Right lobe of liver (tissue), 4 donors: ENCODE measurements at regions not wholly inside any gene's neighbourhood (a gene's known extent, or its start where the extent isn't known, plus 50 kb on each side); places are given as distances from the start of the nearest gene placed in this dataset.

Experiments
- POLR2A ChIP-seq: fragments of 450-650 bp; IDR thresholded peaks from one replicate; pipeline ENCODE4 v1.6.1; 2017; ENCODE audit warnings: antibody characterized with exemption, mild to moderate bottlenecking
- TF ChIP-seq, protein P1 (sequence below), 4 donors: fragments of 200-600 bp in 3 of 4; fragments of 450-650 bp in 1 of 4; IDR thresholded peaks; one replicate each; pipeline versions ENCODE4 v1.5.1 to v1.8.0; 2016 to 2022; ENCODE audit warnings: antibody characterized with exemption in 4 of 4, mild to moderate bottlenecking in 2 of 4
- donor health status: DM: no; HTN: no; CAD: no.
- donor health status: DM: no; HTN: no; CAD: no.
- donor health status: DM: no; HTN: yes; CAD: no.

DNA sequence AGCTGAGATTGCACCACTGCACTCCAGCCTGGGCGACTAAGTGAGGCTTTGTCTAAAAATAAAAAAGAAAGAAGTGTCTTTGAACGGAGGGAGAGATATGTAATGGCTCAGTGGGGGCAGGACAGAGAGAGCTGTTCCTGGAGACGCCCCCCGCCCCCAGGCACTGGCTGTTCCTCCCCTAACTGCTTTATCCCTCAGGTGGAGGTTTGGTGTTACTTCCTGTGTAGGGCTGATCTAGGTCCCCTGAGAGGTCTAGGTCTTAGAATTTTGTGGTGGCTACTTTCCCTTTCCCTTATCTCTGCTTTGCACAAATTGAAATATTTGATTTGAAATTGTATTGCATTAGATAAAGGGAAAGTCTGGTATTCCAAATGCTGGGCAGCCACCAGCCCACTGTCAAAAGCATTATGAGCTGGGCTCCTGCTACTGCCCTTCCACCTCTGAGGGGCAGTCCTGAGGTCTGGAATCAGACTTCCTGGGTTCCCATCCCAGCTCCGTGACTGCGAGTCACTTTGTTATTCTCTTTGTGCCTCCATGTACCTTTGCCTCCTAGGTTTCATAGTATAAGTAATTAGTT is 134.8 kb upstream of the KIF26B start:
- TF ChIP-seq, protein P1, sequence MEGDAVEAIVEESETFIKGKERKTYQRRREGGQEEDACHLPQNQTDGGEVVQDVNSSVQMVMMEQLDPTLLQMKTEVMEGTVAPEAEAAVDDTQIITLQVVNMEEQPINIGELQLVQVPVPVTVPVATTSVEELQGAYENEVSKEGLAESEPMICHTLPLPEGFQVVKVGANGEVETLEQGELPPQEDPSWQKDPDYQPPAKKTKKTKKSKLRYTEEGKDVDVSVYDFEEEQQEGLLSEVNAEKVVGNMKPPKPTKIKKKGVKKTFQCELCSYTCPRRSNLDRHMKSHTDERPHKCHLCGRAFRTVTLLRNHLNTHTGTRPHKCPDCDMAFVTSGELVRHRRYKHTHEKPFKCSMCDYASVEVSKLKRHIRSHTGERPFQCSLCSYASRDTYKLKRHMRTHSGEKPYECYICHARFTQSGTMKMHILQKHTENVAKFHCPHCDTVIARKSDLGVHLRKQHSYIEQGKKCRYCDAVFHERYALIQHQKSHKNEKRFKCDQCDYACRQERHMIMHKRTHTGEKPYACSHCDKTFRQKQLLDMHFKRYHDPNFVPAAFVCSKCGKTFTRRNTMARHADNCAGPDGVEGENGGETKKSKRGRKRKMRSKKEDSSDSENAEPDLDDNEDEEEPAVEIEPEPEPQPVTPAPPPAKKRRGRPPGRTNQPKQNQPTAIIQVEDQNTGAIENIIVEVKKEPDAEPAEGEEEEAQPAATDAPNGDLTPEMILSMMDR (IDR thresholded peaks at IDR 0.05): no peak
- TF ChIP-seq POLR2A: no peak
